CD4-positive, alpha-beta T cell treated with Interleukin-15 for 1 hour (primary cell): ENCODE measurements at regions not wholly inside any gene's neighbourhood (a gene's known extent, or its start where the extent isn't known, plus 50 kb on each side); places are given as distances from the start of the nearest gene placed in this dataset.

Experiments used
- DNase-seq: peaks from one replicate; pipeline ENCODE4 v3.0.0-alpha.2; 2020

DNA sequence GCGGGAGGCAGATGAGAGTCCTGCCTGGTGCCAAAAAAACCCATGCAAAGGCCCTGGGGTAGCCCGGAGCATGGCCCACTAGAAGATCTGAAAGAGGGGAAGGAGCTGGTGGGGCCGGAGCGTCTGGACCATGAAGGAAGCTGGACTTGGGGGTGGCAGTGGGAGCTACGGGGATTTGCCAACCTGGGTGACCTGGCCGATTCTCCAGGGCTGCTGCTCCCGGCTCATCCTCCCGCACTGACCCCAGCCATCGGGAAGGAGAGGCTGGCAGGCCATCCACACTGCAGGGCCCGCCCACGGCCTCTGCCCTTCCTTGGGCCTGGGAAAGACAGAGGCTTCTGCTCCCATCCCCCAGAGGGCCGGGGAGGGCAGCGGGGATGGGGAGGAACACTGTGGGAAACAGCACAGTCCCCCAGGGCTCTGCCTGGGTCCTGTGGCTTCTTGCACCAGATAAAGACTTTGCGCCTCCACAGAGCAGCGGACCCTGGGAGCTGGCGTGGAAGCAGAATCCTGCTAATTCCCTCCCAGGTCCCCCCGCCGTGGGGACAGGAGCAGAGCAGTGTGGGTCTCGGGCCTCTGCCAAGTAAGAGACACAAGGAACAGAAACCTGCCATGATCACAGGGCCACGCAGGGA lies 87.1 kb upstream of the LINC01488 start:
- no peak for DNase-seq

DNA sequence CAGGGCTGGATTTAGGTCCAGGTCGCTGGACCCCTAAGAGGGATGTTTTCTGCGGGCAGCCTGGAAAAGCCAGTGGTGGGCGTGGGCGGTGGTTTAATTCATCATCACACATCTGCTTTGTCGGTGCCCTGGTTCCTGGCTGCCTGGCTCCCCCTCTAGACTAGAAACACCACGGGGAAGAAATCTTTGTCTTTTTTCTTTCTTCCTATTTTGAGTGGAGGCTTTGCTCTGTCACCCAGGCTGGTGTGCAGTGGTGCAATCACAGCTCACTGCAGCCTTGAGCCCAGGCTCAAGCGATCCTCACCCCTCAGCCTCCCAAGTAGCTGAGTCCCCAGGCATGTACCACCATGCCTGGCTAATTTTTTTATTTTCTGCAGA lies 86.6 kb upstream of the LINC01488 start:
- DNase-seq: no peak

DNA sequence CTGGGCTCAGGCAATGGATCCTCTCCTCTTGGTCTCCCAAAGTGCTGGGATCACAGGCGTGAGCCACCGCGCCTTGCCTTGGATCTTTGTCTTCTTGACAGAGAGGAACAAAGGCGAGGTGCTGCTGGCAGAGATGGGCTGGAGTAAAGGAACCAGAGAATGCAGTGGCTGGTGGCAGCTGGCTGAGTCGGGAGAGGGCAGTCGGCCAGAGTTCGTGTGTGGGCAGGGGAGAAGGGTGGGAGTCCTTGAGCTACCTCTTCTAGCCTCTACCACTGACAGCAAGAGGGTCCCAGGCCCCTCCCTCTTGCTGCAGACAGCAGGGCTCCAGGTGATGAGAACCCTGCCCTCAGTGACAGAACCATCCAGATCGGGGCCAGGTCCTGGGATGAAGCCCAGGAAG lies 86.2 kb upstream of the LINC01488 start:
- DNase-seq: no peak

DNA sequence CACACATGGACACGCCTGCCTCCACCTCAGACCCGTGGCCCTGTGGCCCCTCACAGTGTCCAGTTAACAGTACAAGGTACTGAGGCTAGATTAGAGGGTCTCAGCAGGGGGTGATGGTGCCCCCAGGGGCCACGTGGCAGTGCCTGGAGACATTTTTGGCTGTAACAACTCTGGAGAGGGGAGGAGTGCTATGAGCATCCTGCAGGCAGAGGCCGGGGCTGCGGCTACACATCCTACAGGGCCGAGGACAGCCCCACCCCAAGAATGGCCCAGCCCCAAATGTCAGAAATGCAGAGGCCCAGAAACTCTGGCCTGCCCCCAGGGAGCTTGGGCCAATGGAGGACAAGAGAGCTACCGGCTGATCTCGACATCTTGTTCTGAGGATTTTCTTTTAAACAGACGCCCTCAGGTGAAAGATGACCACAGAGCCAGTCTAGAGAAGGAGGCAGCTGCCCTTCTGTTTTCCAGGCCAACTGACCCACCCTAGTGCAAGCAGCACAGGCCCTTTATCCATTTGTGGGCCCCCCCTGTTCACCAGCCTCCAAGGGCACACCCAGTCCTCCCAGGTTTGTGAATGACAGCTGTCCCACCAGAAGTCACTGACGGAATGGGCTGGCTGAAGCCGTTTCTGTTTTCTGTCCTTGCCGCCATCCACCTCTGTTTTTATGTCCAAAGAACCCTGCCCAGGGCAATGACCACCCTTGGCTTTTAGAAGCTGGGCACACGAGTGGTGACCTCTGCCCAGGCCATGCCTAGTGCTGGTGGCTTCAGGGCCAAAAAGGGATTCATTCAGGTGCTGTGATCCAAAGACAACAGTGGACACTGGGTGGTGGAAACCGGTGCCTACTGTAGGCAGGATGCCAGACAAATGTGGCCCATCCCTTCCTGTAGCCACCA lies 85.2 kb upstream of the LINC01488 start:
- DNase-seq: no peak

DNA sequence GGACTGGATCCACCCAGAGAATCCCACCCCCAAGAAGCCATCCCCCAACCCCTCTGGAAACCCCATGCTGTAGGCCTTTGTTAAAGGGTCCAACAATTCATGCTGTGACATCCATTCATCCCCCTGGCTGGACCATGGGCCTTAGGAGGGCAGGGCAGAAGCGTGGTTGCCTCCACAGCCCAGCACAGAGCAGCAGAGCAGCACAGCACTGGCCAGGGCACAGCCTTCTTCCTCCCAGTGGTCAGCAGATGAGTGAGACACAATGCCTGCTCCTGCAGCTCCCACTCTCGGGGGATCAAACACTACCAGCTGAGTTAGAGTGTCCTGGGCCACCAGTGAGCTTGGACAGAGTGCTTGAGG lies 84.5 kb upstream of the LINC01488 start:
- DNase-seq: no peak

DNA sequence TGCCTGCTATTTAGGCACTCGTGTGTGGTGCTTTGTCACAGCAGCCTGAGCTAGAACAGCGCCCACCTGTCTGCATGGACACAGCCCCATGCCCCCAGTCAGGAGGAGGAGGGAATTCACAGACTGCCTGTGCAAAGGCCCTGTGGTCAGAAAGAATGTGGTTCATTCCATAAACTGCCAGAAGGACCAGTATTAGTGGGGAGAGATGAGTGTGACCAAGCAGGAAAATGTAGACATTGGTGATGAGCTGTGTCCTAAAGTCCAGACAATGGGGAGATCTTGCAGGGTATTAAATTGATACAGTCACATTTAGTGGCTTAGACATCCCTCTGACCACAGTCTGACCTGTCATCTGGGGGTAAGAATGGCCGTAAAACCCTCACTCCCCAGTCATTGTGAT lies 83.7 kb upstream of the LINC01488 start:
- no peak for DNase-seq

DNA sequence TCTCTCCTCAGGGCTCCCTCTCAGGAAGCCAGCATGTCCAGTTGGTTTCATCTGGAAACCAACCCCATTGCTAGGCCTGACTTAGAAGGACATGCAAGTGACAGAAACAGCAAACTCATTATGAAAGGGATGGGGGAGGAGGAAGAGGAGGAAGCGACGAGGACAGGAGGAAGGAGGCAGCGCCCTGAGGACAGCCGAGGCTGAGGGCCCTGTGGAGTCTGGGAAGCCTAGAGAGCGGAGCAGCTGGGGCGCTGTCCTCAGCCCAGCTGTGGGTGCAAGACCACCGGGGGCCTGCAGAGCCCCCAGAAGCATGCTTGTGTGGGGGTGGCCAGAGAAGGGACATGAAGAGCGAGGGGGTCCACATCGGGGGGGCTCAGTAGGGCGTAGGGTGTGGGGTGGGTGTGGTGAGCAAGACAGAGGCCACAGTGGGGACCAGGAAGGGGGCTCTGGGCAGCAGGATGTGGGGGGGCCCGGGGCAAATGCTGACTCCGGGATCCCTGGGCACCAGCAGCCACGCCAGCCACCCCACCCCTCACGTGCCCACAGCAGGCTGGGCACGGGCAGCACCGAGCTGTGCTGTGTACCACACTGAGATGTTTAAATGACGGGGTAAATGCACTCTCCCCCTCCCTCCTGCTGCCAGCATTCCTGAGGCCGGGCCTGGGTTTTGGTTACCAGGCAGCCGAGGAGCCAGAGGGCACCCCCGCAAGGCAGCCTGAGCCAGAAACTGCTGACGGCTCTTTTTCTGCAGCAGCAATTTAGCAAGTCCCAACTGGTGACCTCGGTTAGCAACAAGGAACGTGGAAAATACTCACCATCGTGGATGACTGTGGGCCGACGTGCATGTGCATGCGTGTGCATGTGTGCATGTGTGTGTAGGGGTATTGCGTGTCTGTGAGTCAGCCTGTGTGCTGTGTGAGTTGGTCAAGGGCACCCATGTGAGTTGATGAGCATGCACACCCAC lies 82.7 kb upstream of the LINC01488 start:
- DNase-seq: no peak

DNA sequence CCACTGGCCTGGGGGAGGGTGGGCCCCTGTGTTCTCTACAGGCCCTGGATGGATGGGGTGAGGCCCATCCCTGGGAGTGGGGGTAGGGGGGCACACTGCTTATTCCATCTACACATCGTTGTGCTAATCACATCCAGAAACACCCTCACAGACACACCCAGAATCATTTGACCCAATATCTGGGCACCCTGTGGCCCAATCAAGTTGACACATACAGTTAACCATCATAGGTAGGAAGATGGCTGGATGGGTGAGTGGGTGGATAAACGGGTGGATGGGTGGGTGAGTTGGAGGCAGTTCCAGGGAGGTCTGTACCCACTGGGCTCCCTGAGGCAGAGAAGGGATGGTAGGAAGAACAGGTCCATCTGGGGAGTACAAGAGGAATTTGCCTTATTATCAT lies 81.3 kb upstream of the LINC01488 start:
- DNase-seq: no peak

DNA sequence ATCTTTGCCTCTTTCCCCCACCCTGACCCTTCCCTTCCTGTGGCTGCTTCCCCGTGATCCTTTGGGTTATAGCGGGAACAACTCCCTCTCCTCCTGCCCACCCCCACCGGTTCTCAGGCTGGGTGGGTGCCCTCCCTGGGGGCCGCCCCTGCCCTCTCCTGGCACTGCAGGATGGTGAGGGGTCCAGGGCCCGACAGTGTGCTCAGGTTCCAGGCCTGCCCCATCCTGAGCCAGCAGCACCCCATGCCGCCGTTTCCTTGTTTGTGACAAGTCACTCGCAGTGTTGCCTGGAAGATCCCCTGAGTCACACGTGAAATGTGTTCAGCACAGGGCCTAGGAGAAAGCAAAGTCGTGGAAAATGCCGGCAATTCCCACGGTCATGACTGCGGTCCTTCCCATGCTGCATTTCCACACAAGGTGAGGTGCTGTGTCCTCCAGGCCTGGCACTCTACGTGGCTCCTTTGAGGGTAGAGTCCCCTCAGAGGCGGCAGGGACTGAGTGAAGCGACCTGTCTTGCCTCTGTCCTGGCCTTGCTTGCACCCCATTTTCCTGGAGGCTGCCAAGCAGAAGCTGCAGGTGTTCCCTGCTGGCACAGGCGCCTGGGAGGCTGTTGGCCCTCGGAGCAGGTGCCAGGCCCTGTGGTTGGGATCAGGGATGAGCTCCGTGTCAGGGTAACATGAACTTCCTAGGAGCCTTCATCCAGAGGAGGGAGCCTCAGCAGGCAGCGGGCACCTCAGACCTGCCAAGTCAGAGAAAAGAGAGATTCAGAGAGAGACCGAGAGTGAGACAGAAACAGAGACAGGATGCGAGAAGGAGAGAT lies 80.5 kb upstream of the LINC01488 start:
- no peak for DNase-seq

DNA sequence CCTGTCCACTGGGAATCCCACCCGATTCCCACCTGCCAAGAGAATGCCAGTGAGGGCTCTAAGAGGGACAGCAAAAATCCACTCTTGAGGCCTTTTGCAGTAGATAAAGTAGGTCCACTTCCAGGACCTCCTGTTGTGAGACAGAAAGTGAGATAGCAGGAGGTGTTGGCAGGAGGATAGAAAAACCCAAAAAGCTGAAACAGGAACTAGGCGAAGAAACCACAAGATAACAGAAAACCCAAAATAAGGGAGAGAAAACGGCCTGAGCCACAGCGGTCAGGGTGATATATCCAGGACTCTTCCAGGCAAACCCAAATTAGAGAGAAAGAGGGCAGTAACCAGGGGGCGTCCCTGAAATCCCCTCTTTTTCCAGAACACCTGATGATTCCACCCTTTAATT lies 79.7 kb upstream of the LINC01488 start:
- DNase-seq: no peak

DNA sequence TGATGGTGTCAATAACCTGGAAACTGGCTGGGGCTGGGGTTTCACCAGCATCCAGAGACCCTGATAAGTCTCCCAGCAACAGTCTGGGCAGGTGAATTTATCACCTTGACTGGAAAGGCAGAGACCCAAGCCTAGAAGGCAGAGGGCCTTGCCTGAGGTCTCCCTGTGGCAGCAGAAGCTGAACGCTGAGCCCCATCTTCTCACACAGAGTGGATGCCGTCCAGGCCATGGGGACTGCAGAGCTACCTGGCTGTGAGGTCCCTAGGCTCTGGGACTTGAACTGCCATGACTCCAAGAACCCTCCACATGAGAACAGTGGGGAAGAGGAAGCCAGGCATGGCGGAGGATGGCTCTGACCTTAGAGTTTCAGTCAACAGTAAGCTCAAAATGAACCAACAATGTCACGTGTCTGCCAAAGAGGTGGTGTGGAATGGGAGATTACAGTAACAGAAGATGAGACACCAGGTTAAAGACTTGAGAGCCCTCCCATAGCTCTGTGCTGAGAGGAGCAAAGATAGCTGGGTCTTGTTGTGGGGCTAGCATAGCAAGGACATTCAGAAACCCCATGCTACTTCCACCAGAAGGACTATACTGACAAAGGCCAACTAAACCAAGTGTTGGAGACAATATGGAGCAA lies 79.1 kb upstream of the LINC01488 start:
- no peak for DNase-seq

DNA sequence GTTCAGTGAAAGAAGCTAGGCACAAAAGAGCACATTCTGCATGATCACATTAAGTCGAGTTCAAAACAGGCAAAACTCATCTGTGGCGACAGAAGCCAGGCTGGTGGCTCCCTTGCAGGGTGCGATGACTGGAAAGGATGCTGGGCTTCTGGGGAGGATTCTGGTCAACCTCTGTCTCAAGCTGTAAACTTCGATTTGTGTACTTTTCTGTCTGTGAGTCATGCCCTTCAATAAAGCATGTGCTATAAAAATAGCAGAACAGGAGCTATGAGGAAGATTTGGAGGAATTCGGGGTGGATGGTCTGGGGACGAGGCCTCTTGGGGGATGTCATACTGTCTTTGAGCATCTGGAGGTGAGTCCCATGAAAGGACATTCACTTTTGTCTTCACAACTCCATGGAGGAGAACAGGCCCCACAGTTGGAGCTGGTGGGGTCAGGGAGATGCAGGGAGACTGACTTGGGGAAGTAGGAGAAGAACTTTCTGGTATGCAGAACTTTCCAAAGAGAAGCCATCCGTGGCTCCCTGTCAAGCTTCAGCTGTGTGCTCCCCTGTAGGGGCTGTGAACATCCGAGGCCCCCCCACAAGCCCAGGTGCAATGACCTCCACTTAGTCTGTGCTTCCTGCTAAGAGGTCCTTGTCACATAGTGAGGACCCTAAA lies 77.8 kb upstream of the LINC01488 start:
- DNase-seq: no peak

DNA sequence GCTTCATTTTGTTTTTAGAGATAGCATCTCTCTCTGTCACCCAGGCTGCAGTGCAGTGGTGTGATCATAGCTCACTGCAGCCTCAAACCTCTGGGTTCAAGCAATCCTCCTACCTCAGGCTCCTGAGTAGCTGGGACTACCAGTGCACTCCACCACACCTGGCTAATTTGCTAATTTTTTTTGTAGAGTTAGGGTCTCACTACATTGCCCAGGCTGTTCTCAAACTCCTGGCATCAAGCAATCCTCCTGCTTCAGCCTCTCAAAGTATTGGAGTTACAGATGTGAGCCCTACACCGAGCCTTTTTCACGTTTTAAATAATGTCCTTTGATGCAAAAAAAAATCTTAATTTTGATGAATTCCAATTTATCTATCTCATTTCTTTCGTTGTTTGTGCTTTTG lies 75.4 kb upstream of the LINC01488 start:
- DNase-seq: no peak

DNA sequence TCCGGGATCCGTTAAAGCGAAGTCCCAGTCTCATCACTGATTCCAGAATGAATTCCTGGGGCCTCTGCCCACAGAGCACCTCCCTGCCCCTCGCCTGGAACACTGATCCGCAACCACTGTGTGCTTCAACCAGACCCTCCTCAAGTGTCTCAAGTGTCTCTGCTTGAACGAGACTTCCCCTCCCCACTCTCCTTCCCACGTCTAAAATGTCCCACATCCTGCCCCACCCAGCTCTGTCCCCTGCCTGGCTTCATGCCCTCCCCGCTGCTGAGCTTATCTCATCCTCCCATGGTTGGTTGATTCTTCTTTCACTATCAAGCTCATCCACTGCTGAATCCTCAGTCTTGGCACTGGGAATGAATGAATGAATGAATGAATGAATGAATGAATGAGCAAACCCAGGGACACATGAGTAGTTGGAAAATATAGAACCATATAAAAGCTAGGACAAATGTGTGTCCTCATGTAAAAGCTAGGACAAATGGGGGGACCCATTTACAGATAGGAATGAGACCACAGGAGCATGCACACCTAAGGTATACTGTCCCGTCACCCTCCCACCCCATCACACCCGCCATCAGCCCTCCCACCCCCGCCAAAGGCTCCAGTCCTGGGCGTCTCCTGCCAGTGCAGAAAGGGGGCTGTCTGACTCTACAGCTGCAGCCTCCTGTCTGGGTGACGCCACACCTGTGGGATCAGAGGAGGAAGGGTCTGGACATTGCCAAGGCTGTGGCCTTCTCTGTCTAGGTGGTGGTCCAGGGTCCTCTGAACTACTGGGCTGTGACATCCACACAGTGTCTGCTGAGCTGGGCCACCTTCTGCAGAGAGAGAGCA lies 71.4 kb upstream of the LINC01488 start:
- DNase-seq: no peak

DNA sequence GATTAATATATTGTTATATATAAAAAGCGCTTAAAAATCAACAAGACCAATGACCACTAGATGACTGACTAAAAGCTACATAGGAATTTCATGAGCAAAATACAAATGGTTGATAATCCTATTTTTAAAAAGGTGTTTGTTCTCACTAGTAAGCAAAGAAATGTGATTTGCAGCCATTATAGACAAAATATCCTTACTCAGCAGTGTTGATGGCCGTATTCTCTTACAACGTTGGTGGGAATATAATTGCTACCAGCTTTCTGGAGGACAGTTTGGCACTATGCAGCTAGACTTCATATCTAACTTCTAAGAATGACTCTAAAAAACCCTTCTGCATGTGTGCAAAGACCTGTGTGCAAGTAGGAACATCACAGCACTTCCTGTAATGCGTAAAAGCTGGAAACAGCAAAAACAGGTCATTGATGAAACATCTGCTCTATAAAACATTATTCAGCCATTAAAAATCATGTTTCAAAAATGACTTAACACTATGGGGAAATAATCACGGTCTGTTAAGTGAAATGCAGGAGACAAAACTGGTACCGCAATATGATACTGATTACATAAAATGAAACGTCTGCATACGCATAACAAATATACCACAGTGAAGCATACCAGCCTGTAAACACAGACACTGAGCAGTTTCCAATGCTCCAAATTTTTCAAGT lies 70.1 kb upstream of the LINC01488 start:
- no peak for DNase-seq

DNA sequence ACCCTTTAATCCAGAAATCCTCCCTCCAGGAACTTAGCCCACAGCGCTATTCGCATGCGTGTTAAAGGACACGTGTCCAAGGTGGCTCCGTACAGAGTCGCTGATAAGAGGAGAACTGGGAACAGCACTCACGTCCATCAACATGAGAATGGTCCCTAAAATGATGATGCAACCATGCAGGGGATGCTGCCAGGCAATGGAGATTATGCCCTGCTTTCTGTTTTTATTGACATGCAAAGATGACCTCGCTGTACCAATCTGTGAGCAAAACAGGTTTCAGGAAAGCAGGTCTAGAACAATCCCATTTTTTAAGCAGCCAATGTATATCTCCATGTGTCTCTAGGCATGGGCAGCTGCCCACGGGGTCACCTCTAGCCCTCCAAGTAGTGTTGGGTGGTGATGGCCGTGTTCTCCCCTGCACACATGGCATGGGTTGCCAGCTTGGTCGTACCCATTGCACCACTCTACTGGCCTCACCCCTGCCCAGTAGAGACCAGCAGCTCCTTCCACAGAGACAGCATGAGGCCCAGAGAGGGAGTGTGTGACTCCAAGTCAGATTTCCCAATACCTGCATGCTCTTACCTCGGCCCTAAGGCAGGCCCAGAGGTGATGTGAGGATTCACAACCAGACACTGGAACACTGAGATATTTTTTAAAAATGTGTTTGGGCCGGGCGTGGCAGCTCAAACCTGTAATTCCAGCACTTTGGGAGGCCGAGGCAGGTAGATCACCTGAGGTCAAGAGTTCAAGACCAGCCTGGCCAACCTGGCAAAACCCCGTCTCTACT lies 68.3 kb upstream of the LINC01488 start:
- no peak for DNase-seq

DNA sequence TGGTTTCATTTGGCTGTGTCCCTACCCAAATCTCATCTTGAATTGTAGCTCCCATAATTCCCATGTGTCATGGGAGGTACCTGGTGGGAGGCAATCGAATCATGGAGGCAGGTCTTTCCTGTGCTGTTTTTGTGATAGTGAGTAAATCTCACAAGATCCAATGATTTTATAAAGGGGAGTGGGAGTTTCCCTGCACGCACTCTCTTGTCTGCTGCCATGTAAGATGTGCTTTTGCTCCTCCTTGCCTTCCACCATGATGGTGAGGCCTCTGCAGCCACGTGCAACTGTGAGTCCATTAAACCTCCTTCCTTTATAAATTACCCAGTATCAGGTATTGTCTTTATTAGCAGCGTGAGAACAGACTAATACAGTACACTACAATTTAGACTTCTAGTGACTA lies 67.5 kb upstream of the LINC01488 start:
- DNase-seq: no peak

DNA sequence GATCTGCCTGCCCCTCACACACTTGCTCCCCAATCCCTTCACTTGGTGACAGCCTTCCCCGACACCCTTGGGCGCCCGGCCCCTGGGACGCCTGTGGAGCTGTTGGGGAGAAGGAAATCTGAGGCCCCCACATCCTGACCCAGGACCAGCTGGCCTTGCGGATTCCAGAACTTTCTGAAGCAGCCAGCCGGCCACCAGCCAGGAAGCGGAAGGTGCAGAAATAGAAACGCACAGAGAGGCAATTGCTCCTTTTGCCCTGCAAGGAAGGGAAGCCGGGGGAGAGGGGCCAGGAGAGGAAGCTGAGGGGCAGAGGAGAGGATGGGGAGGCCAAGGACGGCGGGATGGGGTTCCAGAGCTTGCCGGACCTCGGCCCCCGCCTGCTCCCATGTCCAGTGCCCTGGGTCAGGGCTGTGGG lies 66.7 kb upstream of the LINC01488 start:
- no peak for DNase-seq
